GM10266 (cell line): ENCODE measurements at regions not wholly inside any gene's neighbourhood (a gene's known extent, or its start where the extent isn't known, plus 50 kb on each side); places are given as distances from the start of the nearest gene placed in this dataset.

Experiments used
- DNase-seq: peaks from one replicate; pipeline ENCODE4 v3.0.0; 2012; ENCODE audit errors: extremely low spot score
- CTCF ChIP-seq: IDR thresholded peaks from 2 replicates; pipeline ENCODE4 v1.5.1; 2012; ENCODE audit warnings: mild to moderate bottlenecking, low read depth; ENCODE audit not compliant: control insufficient read depth, insufficient read depth; ENCODE audit errors: missing control alignments

DNA sequence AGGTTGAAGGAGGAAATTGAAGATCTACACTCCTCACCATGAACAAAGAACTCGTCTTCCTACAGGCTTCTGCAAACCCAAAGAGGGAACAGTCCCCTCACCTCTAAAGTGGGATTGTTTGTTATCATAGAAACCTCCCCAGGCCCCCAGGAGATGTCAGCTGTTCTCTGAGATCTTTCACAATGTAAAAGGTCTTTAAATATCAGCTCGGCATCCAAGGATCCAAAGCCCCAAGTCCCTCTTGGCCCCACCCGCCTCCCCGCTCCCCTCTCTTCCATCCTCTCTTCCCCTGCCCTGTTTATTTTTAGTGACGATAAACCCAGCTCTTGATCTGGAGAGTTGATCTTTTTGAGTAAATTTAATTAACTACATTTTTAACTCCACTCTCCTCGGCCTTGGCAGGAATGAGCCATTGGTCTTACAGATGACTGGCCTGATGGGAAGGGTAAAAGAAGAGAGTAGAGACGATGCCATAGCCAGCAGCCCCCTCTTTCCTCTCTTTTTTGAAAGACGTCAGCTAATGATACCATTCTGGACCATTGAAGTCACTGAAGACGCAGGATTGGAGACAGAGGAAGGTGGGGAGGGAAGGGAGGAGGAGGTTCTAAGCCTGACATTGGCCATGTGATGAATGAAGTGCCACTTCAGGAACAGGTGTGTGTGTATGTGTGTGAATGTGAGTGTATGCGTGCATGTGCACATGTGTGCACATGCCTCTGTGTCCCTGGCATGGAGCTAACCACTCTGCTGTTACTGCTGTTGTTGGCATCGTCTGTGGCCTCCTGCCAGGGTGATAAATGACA is 521.8 kb downstream of the NTRK3 start:
- TF ChIP-seq CTCF, result no peak
- no peak for DNase-seq

DNA sequence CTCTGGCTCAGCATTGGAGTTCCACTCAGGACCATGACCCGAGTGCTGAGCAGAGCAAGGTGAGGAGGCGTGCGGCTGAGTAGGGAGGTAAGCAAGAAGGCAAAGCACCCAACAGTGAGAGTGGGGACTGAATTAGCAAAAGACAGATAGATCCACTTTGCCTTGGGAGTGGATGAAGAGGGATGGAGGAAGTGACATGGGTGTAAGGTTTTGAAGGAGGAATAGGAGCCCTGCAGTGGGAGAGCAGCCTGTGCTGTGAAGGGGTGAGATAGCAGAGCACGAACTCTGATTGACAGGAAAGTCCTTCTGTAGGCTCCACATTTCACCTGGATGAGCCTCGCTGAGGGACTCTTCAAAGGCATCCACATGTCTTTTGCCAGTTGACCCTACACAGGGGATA is 522.6 kb downstream of the NTRK3 start:
- DNase-seq, result no peak
- no peak for TF ChIP-seq CTCF

GRCh38 chr15:87733541-87733941 is 523.0 kb downstream of the NTRK3 start:
- TF ChIP-seq CTCF, result no peak
- DNase-seq, result no peak

GRCh38 chr15:87732976-87733375 is 523.6 kb downstream of the NTRK3 start:
- DNase-seq, result no peak
- no peak for TF ChIP-seq CTCF

GRCh38 chr15:87731630-87732029 is 524.9 kb downstream of the NTRK3 start:
- DNase-seq, result no peak
- no peak for TF ChIP-seq CTCF

DNA sequence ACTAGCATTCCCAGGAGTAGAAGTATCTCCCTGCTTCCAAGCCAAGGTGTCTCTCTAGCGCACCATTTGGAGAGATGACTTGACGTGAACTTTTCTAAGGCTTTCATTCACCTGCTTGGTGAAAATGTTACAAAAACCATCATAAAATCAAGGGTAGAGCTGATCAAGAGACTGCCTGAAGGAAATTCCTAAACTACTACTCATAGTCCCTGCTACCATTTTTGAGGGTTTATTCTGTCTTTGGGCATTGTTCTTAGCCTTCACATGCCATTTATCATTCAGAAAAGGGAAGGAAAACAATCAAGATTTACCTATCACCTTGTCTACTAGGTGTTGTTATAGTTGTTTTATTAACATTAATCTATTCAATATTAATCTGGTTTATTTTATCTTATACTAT is 525.8 kb downstream of the NTRK3 start:
- TF ChIP-seq CTCF, result no peak

GRCh38 chr15:87728998-87729397 is 527.5 kb downstream of the NTRK3 start:
- no peak for TF ChIP-seq CTCF
- DNase-seq, result no peak

More for the DNA sequence above, 525.8 kb downstream of the NTRK3 start:
- no peak for DNase-seq
